ENCODE measurements at regions not wholly inside any gene's neighbourhood (a gene's known extent, or its start where the extent isn't known, plus 50 kb on each side); places are given as distances from the start of the nearest gene placed in this dataset.
A peak's percentile ranks its signal among the peaks of the same experiment; 100 is the strongest.

- TF ChIP-seq CTCF (IDR thresholded peaks at IDR 0.05; ENCODE audit: borderline replicate concordance, control extremely low read depth, extremely low read depth, insufficient read depth, missing control alignments): no peak
- in situ Hi-C loops (cut with MboI; ENCODE audit: low sequenced_read_pairs, unreplicated experiment): no loop called here
- DNase-seq (ENCODE audit: low spot score): no peak
Observed at GRCh38 chr14:103259801-103260628, 74.0 kb upstream of the EIF5 start.

- no peak for DNase-seq (ENCODE audit: low spot score)
- no peak for TF ChIP-seq CTCF (IDR thresholded peaks at IDR 0.05; ENCODE audit: borderline replicate concordance, control extremely low read depth, extremely low read depth, insufficient read depth, missing control alignments)
- in situ Hi-C loops (cut with MboI; ENCODE audit: low sequenced_read_pairs, unreplicated experiment): no loop called here
Observed at GRCh38 chr14:103260629-103261124, 73.4 kb upstream of the EIF5 start.

GRCh38 chr14:103267226-103267910 lies 66.7 kb upstream of the EIF5 start:
- in situ Hi-C loops (cut with MboI; ENCODE audit: low sequenced_read_pairs, unreplicated experiment): no loop called here
- TF ChIP-seq CTCF (IDR thresholded peaks at IDR 0.05; ENCODE audit: borderline replicate concordance, control extremely low read depth, extremely low read depth, insufficient read depth, missing control alignments): no peak
- no peak for DNase-seq (ENCODE audit: low spot score)

DNA sequence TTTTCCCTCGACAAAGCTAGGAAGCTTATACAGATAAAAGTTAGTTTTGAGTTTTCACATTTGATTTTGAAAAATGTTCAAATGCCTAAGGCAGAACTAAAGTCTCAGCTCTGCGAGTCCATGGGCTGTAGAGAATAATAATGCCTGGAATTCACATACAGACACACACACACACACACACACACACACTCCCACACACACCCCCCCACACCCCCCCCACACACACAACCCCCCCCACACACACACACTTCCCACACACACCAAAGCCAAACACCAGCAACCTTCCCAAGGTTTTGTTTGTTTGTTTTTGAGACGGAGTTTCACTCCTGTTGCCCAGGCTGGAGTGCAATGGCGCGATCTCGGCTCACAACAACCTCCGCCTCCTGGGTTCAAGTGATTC lies 62.8 kb upstream of the EIF5 start:
- no peak for TF ChIP-seq CTCF (IDR thresholded peaks at IDR 0.05; ENCODE audit: borderline replicate concordance, control extremely low read depth, extremely low read depth, insufficient read depth, missing control alignments)
- DNase-seq (ENCODE audit: low spot score): no peak
- in situ Hi-C loops (cut with MboI; ENCODE audit: low sequenced_read_pairs, unreplicated experiment): no loop called here

GRCh38 chr14:103273145-103273744 lies 60.8 kb upstream of the EIF5 start:
- TF ChIP-seq CTCF (IDR thresholded peaks at IDR 0.05; ENCODE audit: borderline replicate concordance, control extremely low read depth, extremely low read depth, insufficient read depth, missing control alignments): no peak
- DNase-seq (ENCODE audit: low spot score): peak; percentile 17
- in situ Hi-C loops (cut with MboI; ENCODE audit: low sequenced_read_pairs, unreplicated experiment): no loop called here

- no peak for TF ChIP-seq CTCF (IDR thresholded peaks at IDR 0.05; ENCODE audit: borderline replicate concordance, control extremely low read depth, extremely low read depth, insufficient read depth, missing control alignments)
- peak; percentile 9 for DNase-seq (ENCODE audit: low spot score)
- in situ Hi-C loops (cut with MboI; ENCODE audit: low sequenced_read_pairs, unreplicated experiment): no loop called here
Observed at GRCh38 chr14:103273745-103274615, 60.1 kb upstream of the EIF5 start.
